Gastroesophageal sphincter (tissue), 3 donors: ENCODE measurements at regions not wholly inside any gene's neighbourhood (a gene's known extent, or its start where the extent isn't known, plus 50 kb on each side); places are given as distances from the start of the nearest gene placed in this dataset.

ENCODE experiments used
- EP300 ChIP-seq: sonication (generic); formaldehyde crosslinking; IDR thresholded peaks from one replicate; pipeline ENCODE4 v1.6.1; 2017; ENCODE audit warnings: antibody characterized with exemption, mild to moderate bottlenecking
- POLR2A ChIP-seq, 2 donors: fragments of 450-650 bp; IDR thresholded peaks; one replicate each; pipeline ENCODE4 v1.6.1; 2017; ENCODE audit warnings: antibody characterized with exemption in 2 of 2, mild to moderate bottlenecking in 2 of 2, moderate library complexity in 1 of 2
- POLR2AphosphoS5 ChIP-seq: sonication (generic); formaldehyde crosslinking; IDR thresholded peaks from one replicate; pipeline ENCODE4 v1.6.1; 2017; ENCODE audit warnings: antibody characterized with exemption
- TF ChIP-seq, protein P1 (sequence below), 4 experiments: fragments of 200-600 bp in 2 of 4; fragments of 450-650 bp in 2 of 4; sonication (generic) in 1 of 4; IDR thresholded peaks; one replicate each; pipeline ENCODE4 v1.5.1; 2017 to 2019; ENCODE audit warnings: antibody characterized with exemption in 4 of 4, mild to moderate bottlenecking in 2 of 4, moderate library complexity in 2 of 4

DNA sequence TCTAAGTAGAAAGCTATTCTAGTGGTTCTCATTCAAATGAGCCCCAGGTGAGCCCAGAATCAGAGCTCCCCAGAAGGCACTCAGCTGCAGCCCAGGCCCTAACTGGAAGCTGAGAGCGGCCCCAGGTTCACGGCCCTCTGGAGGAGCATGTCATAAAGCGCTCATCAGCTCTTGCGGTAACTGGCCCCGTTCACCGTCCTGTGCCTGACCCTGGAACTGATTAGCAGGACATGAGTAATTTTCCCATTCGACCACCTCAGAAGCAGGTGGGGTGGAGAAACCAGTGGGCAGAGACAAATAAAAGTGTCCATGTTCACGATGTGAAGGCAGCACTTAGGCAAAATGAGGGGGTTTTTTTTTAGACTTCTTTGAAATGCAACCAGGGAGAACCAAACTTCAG is 136.1 kb upstream of the LYZL2 start:
- TF ChIP-seq, protein P1, sequence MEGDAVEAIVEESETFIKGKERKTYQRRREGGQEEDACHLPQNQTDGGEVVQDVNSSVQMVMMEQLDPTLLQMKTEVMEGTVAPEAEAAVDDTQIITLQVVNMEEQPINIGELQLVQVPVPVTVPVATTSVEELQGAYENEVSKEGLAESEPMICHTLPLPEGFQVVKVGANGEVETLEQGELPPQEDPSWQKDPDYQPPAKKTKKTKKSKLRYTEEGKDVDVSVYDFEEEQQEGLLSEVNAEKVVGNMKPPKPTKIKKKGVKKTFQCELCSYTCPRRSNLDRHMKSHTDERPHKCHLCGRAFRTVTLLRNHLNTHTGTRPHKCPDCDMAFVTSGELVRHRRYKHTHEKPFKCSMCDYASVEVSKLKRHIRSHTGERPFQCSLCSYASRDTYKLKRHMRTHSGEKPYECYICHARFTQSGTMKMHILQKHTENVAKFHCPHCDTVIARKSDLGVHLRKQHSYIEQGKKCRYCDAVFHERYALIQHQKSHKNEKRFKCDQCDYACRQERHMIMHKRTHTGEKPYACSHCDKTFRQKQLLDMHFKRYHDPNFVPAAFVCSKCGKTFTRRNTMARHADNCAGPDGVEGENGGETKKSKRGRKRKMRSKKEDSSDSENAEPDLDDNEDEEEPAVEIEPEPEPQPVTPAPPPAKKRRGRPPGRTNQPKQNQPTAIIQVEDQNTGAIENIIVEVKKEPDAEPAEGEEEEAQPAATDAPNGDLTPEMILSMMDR (IDR thresholded peaks at IDR 0.05): no peak
- no peak for TF ChIP-seq POLR2A (IDR thresholded peaks at IDR 0.05)
- no peak for TF ChIP-seq EP300
- TF ChIP-seq POLR2AphosphoS5: no peak
